HG03108 (cell line): ENCODE measurements at regions not wholly inside any gene's neighbourhood (a gene's known extent, or its start where the extent isn't known, plus 50 kb on each side); places are given as distances from the start of the nearest gene placed in this dataset.
"Not testable (repeated sequence)": the region's sequence is repeated elsewhere in the genome, so short reads cannot be mapped to it uniquely, and the experiment has no call there.

Experiments used
- ATAC-seq: cut with Tn5 transposase; IDR thresholded peaks from one replicate; pipeline ENCODE4 v1.9.1; 2021; ENCODE audit warnings: moderate library complexity; ENCODE audit not compliant: unreplicated experiment

GRCh38 chr12:23349564-23349963 is 599.9 kb downstream of the SOX5 start:
- no peak for ATAC-seq

DNA sequence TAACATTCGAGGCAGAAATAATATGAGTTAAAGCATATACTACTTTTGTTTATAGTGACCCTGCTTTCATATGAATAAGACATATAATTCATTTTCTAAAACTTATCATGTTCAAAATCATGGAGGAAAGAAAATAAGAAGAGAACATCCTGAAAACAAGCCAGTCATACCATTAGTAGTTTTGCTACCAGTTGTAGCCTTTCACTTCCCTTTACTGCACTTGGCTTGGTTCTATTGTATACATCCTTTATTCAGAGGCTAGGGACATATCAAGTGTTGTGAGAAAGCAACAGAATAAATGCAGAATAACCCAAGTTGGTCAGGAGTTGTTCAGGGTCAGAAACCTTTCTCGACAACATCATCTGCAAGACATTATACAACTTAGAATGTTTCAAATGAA is 598.7 kb downstream of the SOX5 start:
- peak; percentile 83 for ATAC-seq

- no peak for ATAC-seq
These were observed 596.8 kb downstream of the SOX5 start for GRCh38 chr12:23352670-23353069.

- no peak for ATAC-seq
These were observed 594.7 kb downstream of the SOX5 start for GRCh38 chr12:23354800-23355199.

GRCh38 chr12:23356440-23356839 is 593.0 kb downstream of the SOX5 start:
- no peak for ATAC-seq

- ATAC-seq = no peak
These were observed 592.4 kb downstream of the SOX5 start for GRCh38 chr12:23356927-23357708.

- no peak for ATAC-seq
These were observed 589.3 kb downstream of the SOX5 start for GRCh38 chr12:23359975-23360701.

DNA sequence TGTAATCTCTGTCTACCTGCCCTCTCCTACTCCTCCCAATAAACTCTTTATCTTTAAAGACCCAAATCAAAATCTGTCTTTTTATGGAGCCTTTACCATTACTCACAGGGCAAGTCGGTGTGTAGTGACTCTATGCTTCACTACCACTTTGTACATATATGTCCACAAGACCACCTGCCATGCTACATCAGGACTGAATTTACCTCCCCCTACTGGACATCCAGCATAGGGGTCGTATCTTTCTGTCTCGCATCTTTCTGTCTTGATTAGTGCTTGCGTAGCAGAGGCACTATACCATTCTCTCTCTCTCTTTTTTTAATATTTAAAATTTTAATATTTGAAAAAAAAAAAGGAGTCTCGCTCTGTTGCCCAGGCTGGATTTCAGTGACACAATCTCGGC is 587.5 kb downstream of the SOX5 start:
- ATAC-seq = no peak

DNA sequence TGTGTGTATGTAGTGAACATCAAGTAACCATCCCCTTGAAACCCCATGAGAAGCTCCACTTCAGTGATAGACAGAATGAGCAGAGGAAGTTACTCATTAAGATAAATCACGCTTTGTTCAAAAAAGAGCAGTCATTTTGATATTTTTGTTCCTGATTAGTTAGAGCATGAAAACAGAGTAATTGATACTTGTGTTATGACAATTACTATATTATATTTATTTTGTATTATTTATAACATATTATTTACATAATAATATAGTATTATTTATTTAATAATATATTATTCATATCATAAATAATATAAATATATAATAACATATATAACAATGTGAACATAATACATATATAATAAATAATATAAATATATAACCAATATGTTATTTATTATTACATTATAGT is 580.9 kb downstream of the SOX5 start:
- ATAC-seq = no peak

DNA sequence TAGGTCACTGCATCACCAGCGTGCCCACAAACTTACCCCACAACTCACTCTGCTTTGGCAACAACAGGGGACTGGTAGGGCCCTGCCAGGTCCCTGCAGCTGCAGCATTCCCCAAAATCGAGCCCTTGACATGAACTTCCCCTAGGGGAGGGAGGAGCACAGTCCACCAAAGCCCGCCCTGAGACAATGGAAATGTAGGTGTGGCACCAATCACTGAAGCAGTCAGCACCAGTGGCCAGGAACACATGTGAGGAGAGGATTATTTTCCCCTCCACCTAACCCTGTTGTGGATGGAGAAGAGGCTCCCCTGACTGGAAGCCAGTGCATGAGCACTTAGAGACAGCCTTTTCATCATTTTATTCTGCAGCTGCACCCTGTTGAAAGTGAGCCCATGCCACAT is 573.8 kb downstream of the SOX5 start:
- no peak for ATAC-seq

DNA sequence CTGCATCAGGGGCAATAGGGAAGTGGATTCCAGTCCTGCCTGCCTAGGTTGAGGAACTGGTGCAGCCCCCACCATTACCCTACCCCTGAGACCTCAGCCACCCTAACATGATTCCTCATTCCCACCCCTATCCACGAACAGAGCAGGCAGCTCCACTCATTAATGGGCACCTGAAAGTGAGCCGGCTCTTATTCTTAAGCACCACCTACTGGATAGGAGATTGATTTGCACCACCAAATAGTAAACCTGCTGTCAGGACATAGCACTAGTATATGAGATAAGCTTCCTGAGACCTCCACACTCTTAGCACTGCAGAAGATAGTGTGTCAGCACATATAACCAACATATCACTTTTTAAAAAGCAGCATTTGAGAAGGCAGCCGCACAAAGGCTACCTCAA is 573.2 kb downstream of the SOX5 start:
- no peak for ATAC-seq

DNA sequence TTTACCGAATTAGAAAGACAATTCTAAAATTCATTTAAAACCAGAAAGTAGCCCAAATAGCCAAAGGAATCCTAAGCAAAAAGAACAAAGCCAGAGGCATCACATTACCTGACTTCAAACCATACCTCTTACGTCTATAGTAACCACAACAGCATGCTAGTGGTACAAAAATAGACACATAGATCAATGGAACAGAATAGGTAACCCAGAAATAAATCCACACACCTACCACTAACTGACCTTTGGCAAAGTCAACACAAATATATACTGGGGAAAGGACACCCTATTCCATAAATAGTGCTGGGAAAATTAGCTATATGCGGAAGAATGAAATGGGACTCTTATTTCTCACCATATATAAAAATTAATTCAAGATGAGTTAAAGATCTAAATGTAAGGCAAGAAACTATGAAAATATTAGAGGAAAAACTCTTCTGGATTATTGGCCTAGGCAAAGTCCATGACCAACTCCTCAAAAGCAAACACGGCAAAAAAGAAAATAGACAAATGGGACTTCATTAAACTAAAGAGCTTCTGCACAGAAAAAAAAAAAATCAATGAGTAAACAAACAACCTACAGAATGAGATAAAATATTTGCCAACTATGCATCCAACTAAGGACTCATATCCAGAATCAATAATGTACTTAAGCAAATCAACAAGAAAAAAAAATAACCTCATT is 568.9 kb downstream of the SOX5 start:
- no peak for ATAC-seq

- ATAC-seq = not testable (repeated sequence)
These were observed 560.6 kb downstream of the SOX5 start for GRCh38 chr12:23388898-23389297.

GRCh38 chr12:23389315-23389714 is 560.2 kb downstream of the SOX5 start:
- ATAC-seq = not testable (repeated sequence)

GRCh38 chr12:23399402-23399933 is 550.0 kb downstream of the SOX5 start:
- no peak for ATAC-seq

GRCh38 chr12:23415180-23415579 is 534.3 kb downstream of the SOX5 start:
- no peak for ATAC-seq

DNA sequence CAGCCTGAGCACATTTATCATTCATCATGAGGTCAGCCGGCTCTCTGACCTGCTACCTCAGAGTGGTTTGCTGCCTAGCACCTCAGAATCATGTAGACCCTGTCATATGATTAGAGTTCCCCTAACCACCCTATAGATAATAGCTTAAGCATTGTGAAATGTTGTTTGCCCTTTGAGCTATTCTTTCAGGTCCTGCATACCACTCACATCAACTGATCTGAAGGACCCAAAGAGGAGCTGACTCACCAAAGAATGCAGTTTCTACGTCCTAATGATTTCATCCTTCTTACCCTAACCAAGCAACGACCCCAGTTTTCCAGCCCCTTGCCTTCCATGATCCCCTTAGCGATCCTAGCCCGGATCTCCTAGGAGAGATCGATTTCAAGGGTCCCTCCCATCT is 527.9 kb downstream of the SOX5 start:
- ATAC-seq = no peak

DNA sequence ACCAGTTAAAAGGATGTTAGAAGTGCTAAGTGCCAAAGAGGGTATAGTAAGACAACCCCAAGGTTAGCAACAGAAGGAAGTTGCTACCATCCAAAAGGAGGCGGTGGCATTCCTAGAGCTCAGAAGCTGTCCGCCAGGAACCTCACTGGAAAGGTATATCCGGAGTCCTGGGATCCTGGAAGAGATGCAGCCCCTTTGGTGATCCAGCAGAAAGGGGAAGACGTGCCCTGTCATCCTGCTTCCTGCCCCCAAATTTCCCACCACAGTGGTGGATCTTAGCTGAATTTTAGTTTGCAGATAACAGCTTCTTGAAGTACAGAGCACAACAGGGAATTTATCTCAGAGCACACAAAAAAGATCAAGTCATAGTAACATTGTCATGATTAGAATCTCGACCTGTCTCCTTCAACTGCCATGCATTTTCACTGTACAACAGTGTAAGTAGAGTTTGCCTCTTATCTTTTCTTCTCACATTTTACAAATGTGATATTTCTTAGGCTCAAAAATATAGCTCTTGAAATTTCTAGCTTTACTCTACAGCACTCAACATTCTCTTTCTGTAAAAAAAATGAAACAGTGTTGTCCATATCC is 526.3 kb downstream of the SOX5 start:
- no peak for ATAC-seq

- ATAC-seq = no peak
These were observed 525.7 kb downstream of the SOX5 start for GRCh38 chr12:23423796-23424195.

DNA sequence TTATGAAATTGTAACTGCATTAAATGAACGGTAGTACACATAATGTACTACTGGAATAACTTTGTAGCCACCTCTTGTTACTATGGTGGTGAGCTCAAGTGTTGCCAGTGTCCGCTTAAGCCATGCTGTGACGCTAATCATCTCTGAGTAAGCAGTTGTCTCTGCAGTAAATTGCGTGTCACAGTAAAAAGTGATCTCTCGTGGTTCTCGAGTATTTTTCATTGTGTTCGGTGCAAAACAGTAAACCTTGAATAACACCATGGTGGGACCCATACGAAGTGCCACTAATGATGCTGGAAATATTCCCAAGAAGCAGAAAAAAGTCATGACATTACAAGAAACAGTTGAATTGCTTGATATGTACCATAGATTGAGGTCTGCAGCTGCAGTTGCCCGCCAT is 524.8 kb downstream of the SOX5 start:
- ATAC-seq = no peak

- ATAC-seq = no peak
These were observed 523.1 kb downstream of the SOX5 start for GRCh38 chr12:23426328-23426727.
